Non-pigmented ciliary epithelial cell (primary cell): ENCODE measurements at regions not wholly inside any gene's neighbourhood (a gene's known extent, or its start where the extent isn't known, plus 50 kb on each side); places are given as distances from the start of the nearest gene placed in this dataset.

Source experiments
- DNase-seq: peaks from one replicate; pipeline ENCODE4 v3.0.0-alpha.2; 2010; ENCODE audit warnings: low read depth

DNA sequence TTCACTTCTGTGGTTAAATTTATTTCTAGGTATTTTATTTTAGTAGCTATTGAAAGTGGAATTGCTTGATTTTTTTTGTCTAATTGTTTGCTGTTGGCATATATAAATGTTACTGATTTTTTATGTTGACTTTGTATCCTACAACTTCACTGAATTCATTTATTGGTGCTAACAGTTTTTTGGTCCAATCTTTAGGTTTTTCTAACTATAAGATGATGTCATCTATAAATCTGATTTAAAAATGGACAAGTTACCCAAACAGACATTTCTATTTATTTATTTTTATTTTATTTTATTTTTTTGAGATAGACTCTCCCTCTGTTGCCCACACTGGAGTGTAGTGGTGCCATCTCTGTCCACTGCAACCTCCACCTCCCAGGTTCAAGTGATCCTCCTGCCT, 162.3 kb downstream of the COX7C start:
- DNase-seq = no peak

DNA sequence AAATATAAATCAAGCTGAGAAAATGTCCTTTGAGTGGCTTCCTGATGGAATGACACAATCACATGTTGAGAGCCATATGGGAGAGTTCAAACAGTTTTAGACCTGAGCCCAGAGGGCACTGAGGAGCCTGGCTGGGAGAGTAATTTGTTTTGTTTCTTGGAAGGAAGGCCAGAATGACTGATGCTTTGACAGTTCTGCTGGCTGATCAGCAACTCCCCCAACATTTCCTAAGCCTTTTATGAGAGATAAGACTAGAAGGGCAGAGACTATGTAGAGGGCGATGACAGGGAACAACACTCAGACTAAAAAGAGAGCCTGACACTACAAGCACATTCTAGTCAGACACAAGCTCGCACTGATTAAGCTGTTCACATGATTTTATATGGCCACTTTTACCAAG, 169.2 kb downstream of the COX7C start:
- DNase-seq = no peak

DNA sequence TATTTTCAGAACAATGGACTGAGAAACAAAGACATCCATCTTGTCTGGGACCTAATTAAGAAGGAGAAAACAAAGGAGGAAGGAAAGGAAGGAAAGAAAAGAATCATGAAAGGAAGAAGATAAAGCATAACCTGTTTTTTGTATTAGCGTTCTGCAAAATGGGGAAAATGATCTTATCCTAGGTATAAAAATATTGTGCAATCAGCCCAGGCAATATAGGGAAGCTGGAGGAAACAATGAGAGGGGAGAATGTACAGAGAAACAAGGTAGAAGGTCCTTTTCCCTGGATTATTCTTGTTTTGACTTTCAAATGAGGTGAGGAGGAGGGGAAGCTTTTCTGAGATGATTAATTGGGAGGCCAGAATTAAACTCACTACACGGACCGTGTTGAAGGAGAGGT, 177.9 kb downstream of the COX7C start:
- DNase-seq = no peak

DNA sequence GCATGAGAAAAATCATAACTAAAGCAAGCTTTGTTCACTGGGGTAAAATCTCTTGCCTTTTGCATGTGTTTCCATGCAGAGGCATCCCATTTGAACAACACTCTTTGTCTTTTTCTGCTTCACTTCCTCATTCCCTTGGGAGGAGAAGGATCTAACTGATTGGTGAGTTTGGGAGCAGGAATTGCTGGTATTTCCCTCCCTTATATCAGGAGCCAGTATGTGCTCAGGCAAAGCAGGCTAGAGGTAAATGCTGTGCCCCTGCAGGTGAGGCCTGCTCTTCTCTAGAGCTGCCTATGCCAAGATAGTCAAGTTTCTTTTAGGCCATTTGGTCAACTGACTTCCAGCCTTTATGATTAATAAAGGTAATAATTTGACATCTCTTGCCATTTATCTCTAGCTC, 179.9 kb downstream of the COX7C start:
- DNase-seq = no peak

DNA sequence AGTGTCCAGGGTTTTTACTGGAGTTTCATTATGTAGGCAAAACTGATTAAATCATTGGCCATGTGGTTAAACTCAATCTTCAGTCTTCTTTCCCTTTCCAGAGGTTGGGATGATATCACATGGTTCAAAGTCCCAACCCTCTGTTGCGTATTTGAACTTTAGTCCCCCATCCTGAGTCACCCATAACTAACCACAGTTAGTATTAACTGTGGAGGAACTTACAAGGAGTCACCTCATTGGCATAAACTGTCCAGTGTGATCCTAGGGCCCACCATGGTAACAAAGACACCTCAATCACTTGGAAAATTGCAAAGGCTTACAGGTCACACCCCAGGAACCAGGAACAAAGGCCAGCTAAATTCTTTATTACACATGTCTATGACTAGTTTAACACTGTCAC, 188.5 kb downstream of the COX7C start:
- no peak for DNase-seq

DNA sequence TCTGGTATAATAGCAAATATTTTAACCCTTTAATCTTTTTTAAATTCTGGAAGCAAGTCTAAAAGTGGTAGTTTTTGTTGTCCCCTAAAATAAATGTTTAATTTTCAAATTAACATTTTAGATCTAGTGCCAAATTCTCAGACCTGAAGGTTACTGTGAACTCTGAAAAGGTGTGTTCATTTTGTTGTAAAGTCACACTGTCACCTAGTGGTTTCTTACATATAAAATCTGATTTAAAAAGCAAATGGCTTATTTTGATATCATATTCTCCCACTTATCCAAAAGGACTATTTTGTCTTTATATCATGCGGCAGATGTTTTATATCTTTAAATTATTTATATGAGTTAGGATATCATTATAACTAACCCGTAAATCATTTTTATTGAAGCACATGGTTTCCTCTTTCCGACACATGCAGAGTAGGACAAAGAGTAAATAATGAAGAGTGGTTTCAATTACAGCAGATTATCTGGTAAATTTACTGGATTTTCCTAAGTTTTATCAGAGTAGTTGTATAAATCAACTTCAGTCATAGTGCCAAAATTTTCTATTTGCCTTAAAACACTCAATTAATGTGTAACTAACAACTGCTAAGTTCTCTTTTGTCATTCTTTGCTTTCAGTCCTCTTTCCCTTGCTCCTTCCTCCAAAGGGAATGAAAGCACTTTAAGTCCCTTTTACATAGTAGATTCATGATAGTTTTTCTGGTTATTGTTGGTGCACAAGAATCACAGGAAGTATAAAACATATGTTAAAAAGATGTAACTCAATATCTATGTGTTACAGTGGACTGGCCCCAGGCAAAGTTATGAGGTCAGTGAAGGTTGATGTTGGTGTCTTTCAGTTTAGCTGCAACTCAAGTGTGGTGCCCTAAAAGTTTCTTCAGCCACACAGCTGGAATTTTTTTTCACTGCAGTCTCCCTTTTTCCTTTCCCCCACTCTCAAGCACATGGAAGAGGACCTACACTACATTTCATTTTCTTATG, 189.6 kb downstream of the COX7C start:
- no peak for DNase-seq

DNA sequence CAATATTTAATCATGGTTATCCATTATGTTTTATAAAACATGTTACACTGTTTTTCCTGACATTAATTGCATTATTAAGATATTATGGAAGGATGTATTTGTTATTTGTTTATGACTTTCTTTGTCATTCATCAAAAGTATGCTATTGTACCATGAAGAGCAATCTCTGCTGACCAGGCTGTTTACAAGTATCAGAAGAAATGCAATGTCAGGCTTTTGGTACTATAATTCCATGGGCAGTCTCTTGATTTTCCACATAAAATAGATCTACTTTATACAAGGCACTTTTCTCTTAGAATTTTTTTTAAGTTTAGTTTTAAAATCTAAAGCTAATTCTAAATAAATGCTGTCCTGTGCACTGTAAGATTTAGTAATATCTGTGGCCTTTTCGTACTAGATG, 196.6 kb downstream of the COX7C start:
- no peak for DNase-seq

DNA sequence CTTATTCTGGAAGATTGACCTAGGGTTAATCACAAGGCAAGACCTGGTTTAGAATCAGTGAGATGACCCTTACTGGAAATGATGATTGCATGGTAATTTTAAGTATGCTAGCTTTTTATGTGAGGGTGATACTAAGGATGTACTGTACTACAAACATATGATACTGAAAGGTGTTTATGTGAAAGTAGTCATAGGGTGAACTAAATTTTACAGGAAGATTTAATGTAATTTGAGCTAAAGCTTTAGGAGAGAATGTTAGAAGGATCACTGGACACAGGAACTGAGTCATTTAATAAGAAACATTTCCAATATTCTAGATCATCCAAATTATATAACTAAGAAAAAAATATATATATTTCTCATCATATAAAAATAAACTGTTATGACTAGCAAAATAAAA, 197.2 kb downstream of the COX7C start:
- DNase-seq = no peak

DNA sequence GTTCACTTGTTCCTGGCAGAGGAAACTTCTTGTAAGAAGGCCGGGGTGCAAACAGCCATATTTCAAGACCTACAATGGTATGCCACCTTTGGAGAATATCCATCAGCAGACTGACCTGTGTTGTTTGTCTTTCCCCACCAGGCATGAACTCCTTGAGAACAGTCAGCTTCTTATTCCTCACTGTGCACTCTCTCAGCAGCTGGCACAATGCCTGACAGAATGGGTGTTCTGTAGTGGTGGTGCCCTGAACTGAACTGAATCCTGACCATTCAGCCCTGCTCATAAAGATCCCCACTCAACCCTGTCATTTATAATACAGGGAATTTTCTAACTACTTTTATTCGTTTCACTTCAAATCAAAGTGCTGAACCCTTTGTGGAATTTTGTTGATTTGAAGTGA, 206.9 kb downstream of the COX7C start:
- no peak for DNase-seq

- DNase-seq = no peak
These were observed 213.4 kb downstream of the COX7C start for GRCh38 chr5:86831128-86831527.

- DNase-seq = no peak
These were observed 216.1 kb downstream of the COX7C start for GRCh38 chr5:86833868-86834267.

DNA sequence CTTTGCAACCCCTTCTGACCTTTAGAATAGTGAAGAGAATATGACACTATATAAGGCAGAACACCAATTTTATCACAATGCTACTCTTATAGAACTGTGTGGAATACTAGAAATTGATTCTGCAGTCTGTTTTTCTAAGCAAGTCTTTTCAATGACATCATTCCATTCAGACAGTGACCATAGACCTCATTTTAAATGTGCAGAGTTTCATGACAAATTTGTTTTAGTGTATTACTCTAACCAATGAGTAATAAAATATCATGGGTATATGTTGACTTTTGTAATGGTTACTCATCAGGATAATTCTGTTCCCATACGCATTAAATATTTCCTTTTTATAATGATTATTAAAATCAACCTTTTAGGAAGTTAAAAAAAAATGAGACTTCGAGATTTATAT, 219.9 kb downstream of the COX7C start:
- DNase-seq = no peak

GRCh38 chr5:86838083-86838482, 220.3 kb downstream of the COX7C start:
- DNase-seq = no peak

DNA sequence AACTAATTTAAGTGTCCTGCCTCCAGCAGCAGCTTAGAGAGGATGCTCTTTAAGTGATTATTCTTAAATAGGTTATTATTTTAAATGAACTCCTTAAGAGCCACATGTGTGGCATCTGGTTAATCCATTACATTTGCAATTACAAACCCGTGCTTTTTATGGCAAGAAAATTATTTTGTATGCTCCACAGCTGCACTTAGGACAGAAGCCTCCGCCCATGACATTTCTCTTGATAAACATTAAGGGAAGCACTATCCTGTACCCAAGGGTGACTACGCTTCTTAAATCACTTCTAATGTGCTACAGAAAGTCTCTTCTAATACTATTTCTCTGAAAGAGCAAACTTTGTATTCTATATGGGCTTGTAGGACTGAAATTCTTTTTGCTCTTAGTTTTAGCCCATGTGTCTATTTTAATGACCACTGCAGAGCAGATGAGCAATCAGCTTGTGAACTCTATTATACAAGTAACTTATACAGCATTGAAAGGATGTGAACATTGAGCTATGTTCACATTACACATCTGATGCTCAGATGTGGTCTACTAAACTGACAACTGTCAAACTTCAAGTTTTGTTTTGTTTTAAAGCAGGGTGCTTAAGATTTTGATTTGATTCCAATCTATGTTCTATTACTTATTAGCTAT, 223.4 kb downstream of the COX7C start:
- no peak for DNase-seq

DNA sequence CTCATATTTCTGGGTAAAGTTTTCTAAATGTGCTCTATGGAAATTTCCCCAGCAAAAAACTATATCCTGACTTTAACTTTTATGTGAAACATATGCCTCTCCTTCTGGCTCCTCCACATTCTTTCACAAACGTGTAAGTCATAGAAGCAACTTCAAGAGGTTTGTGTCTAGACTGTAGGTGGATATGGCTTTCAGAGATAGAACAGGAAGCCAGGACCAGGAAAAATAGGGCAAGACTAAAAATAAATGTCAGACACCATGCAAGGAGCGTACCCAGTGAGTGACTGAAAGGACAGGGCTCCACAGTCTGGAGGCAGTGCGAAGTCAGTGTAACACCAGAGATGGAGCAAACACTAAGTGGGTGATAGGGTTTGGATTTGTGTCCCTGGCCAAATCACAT, 240.7 kb downstream of the COX7C start:
- no peak for DNase-seq

DNA sequence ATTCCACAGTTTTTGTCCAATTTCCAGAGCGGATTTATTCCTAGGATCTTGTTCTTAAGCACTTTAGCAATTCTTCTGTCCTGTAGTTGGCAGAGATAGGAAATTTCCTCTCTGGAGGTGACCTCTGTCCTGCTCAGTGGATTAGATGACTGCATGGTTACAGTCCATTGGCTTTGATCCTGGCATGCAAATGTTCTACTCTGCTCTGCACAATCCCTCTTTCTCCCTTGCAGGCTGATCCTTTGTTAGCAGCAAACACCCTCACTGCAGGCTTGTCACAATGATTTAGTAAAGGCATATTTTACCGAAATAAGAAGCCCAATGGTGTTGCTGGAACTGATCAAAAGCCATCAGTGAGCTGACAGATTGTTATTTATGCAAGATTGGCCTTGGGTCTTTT, 243.8 kb downstream of the COX7C start:
- no peak for DNase-seq

GRCh38 chr5:86862093-86862492, 244.4 kb downstream of the COX7C start:
- no peak for DNase-seq

DNA sequence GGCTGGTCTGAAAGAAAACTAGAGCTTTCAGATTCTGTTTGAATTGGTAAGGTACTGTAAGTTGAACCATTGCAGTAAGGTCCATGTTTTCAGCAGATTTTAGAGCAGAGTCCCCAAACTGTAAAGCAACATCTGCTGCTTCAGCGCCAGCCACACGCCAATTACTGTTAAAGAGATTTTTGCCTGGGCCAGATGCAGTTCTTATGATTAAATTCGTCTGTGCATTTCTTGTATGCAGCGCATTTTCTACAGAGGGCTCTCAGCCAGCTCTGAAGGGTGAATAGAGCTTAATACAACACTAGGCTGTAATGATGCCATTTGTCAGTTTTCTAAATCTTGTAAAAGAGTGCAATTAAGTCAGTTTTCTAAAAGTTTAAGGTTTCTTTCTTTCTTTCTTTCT, 246.3 kb downstream of the COX7C start:
- no peak for DNase-seq

GRCh38 chr5:86865256-86865785, 247.6 kb downstream of the COX7C start:
- no peak for DNase-seq

DNA sequence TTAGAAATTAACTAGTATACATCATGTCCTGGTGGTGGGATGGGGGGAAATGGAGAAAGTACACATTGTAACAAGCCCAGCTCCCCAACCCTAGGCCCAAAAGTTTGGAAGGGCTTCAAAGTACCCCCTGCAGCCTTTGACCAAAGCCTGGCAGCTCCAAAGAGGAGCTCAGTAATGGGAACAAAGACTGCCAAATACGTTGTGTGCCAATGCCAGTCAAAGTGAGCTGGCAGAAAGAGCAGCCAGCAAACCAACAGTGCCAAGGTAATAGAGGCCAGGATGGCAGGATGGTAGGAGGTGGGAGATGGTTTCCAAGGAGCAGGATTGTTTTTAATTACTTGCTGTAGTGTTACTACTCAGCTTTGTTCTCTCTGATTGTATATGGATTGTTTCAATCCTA, 248.3 kb downstream of the COX7C start:
- DNase-seq = no peak

- DNase-seq = no peak
These were observed 251.5 kb downstream of the COX7C start for GRCh38 chr5:86869268-86869667.

DNA sequence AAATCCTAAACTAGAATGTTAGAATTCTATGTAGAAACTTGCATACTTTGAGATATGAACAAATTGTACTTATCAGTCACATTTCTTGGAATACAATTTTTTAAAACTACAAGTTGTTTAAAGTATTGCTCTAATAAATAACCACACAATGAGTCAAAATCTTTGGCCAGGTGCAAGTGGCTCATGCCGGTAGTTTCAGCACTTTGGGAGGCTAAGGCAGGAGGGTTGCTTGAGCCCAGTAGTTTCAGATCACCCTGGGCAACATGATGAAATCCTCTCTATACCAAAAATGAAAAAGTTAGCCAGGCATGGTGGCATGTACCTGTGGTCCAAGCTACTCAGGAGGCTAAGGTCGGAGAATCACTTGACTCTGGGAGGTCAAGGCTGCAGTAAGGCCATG, 257.8 kb downstream of the COX7C start:
- no peak for DNase-seq

GRCh38 chr5:86878250-86878649, 260.5 kb downstream of the COX7C start:
- no peak for DNase-seq
